Activated CD4-positive, alpha-beta T cell treated with anti-CD3 and anti-CD28 coated beads, Interleukin-2, amount 50 U/mL, for 24 hours (primary cell): ENCODE measurements at regions not wholly inside any gene's neighbourhood (a gene's known extent, or its start where the extent isn't known, plus 50 kb on each side); places are given as distances from the start of the nearest gene placed in this dataset.

Source experiments
- DNase-seq, 2 donors: peaks; one replicate each; pipeline ENCODE4 v3.0.0-alpha.2; 2020; ENCODE audit warnings: low read depth in 1 of 2, low spot score in 1 of 2

- no peak for DNase-seq
Observed at GRCh38 chr1:114232691-114233090, 79.0 kb upstream of the SYT6 start.

- no peak for DNase-seq
Observed at GRCh38 chr1:114231301-114231700, 77.6 kb upstream of the SYT6 start.

GRCh38 chr1:114229368-114229767 is 75.7 kb upstream of the SYT6 start:
- no peak for DNase-seq

- no peak for DNase-seq
Observed at GRCh38 chr1:114227059-114227458, 73.4 kb upstream of the SYT6 start.

GRCh38 chr1:114224196-114224907 is 70.7 kb upstream of the SYT6 start:
- no peak for DNase-seq

- no peak for DNase-seq
Observed at GRCh38 chr1:114222920-114223319, 69.3 kb upstream of the SYT6 start.

- DNase-seq, result no peak
Observed at GRCh38 chr1:114219172-114219868, 65.7 kb upstream of the SYT6 start.

GRCh38 chr1:114218361-114219171 is 64.9 kb upstream of the SYT6 start:
- no peak for DNase-seq

- DNase-seq, result no peak
Observed at GRCh38 chr1:114216431-114217173, 62.9 kb upstream of the SYT6 start.

- no peak for DNase-seq
Observed at GRCh38 chr1:114215436-114215835, 61.8 kb upstream of the SYT6 start.

GRCh38 chr1:114214016-114214415 is 60.3 kb upstream of the SYT6 start:
- DNase-seq, result no peak

GRCh38 chr1:114209971-114210370 is 56.3 kb upstream of the SYT6 start:
- DNase-seq, result no peak

- DNase-seq, result no peak
Observed at GRCh38 chr1:114208714-114209113, 55.0 kb upstream of the SYT6 start.

GRCh38 chr1:114208106-114208505 is 54.4 kb upstream of the SYT6 start:
- DNase-seq, result no peak

- no peak for DNase-seq
Observed at GRCh38 chr1:114207635-114208034, 54.0 kb upstream of the SYT6 start.

GRCh38 chr1:114206392-114206791 is 52.7 kb upstream of the SYT6 start:
- no peak for DNase-seq

- no peak for DNase-seq
Observed at GRCh38 chr1:114203595-114204128, 50.0 kb upstream of the SYT6 start.
